Fibroblast of skin of scalp (primary cell): ENCODE measurements at regions not wholly inside any gene's neighbourhood (a gene's known extent, or its start where the extent isn't known, plus 50 kb on each side); places are given as distances from the start of the nearest gene placed in this dataset.

Experiments
- DNase-seq: peaks from one replicate; pipeline ENCODE4 v3.0.0-alpha.2; 2013

GRCh38 chr6:134482593-134483270 is 164.8 kb upstream of the SGK1 start:
- no peak for DNase-seq

DNA sequence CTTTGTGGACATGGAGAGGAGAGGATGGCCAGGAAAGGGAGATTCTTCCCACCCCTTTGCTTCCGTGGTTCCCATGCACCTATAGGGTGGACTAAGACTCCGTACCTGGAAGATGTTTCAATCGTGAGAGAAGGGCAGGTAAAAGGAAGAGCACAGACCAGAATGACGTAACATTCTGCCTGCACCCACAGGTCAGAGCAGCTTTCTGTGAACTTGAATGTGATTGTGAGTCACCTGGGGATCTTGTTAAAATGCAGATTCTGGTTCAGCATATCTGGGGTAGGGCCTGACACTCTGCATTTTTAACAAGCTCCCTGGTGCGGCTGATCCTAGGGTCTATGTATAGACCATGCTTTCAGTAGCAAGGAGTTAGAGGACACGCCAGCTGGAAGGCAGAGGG is 164.1 kb upstream of the SGK1 start:
- no peak for DNase-seq

GRCh38 chr6:134480593-134480992 is 162.7 kb upstream of the SGK1 start:
- DNase-seq = no peak

- DNase-seq = no peak
Observed at GRCh38 chr6:134478764-134479399, 161.0 kb upstream of the SGK1 start.

DNA sequence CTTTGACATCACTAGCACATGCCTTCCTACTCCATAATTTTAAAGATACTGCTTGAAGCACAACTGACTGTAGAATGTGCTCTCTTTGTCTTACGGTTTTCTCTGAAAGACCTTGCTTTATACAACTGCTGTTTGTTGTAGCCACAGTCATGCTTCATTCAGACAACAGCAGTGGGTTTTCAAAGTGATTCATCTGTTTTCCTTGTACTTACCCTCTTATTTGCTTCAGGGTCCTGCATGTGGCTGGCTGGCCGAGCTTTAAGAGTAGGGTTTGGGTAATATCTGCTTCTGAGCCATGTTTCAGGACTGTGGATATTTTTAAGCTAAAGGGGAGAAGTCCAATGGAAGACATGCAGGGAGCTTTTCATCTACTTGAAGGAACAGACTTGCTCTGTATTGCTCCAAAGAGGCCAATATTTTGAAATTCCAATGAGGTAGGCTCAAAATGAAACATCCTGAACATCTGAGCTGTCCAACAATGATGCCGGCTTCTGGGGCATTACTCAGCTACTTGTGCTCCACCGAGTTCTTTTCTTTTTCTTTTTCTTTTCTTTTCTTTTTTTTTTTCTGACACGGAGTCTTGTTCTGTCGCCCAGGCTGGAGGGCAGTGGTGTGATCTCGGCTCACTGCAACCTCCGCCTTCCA is 160.2 kb upstream of the SGK1 start:
- DNase-seq = peak; percentile 37

- no peak for DNase-seq
Observed at GRCh38 chr6:134474955-134475354, 157.0 kb upstream of the SGK1 start.

DNA sequence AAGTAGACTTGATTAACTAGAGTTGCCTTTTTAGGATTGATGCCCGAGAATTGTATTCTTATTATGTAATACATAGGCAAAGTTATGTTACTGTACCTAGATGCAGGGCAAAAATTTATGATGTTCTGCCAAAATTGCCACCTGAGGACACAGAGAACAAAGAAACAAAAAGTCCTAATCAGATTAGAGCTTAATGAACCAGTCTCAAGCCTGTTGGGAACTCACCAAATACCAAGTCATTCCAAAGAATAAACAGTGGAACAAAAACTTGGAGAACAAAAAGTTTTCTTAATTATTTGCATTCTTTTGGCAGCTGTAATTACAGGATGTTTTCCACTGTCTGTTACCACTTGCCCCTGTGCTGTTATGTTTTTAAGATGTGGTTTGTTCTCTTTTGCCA is 154.7 kb upstream of the SGK1 start:
- DNase-seq = no peak

DNA sequence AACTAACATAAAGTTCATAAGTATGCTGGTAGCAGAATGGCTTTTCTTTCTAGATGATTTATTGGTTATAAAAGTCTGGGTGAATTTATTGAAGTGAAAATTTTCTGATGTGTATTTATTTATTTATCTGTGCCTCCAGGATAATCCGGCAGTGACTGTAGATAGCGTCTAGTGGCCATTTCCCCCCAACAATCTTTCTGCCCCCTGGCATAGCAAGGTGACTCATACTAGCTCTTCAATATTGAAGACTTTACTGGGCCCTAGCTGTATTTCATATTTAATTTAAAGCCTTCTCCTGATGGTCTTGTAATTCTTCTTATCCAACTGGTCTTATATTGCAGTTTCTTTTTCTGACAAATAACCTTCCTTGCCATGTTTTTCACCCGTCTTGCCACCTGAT is 154.1 kb upstream of the SGK1 start:
- DNase-seq = no peak

DNA sequence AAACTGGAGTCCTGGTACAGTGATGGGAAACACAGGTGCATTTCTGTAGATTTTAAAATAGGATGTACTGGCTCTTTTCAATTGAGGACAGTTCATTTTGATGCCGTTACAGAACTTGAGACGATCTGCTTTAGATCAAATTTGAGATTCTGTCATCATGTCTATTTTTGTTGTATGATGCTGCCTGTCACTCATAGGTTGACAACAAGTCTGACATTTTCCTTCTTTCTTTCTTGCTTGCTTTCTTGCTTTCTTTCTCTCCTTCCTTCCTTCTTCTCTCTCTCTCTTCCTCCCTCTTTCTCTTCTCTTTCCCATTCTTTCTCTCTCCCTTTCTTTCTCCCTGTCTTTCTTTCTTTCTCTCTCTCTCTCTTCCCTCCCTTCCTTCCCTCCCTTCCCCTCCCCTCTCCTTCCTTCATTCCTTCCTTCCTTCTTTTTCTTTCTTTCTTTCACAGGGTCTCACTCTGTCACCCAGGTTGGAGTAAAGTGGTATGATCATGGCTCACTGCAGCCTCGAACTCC is 152.6 kb upstream of the SGK1 start:
- no peak for DNase-seq

DNA sequence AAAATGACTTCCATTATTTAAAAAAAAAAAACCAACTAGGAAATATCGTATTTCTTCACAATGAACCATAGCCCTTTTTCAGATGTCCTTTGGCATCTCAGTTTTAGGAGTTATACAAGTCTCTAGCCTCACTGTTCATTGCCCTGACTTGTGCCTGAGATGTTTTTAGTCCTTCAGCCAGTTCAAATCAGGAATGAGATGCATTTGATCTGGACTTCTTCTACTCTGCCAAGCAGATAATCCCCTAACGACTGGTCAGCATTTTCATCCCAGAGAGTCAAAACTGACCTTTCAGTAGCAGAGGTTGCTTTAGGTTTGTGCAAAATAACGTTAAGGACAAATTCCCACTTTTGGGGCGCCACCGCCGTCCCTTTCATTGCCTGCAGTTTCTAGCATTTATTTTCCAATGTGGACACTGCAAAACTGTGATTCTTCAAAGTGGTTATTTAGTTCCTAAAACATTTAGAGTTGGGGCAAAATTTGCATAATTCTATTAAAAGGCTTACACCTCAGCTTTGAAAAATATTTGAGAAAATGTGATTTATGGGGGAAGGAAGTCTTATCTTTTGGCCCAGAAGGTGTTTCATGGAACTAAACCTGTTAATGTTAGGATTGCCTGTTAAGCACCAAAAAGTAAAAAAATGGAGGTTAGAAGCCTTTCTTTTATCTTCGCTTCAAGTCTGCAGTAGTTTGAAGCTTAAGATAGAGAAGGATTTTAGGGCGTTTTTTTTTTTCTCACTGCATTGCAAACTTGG is 152.0 kb upstream of the SGK1 start:
- DNase-seq = no peak

DNA sequence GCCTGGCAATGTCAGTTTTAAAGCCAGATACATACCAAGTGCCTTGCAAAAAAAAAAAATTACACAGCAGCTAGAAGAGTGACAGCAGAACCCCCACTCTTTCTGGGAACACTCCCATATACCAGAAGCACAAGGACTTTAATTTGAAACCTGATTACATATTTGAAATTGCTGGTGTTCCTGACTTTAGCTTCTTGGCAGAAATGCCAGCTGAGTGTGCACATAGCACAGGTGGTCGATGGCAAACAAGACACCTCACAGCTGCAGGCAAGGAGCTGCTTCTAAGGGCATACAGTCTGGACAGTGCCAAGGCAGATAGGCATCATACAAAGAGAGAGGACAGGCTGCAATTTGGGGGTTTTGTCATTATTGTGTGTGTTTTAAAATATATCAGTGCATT is 150.7 kb upstream of the SGK1 start:
- DNase-seq = no peak

- DNase-seq = no peak
Observed at GRCh38 chr6:134467620-134468019, 149.7 kb upstream of the SGK1 start.

DNA sequence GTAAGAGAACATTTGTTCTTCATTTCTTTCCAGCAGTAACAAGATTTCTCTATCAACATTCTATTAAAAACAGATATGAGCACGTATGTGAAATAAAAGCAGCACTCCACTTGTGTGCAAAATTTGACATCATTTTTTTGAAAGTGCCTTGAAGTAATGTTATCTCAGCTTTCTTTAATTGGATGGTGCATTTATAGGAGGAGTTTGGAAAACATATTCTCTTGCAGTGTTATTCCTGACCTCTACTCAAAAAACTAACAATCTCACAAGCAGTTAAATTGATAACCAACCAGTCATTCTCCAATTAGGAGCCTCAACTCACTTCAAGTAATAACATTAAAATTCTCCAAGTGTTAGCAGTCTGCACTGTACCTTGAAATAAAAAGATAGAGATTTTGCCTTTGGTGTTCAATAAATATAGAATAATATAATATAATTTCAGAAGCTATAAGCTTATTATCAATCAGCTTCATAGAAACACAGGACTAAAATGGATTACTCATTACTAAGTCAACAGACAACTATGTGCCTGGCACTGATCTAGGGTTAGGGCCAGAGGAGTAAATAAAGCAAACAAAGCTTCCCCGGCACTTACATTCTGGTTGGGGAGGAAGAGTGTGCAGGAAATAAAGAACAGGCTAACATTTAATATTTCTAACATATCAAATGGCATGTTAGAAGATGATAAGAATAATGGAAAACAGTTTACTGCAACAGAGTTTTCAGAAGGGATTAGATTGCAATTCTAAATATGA is 149.0 kb upstream of the SGK1 start:
- DNase-seq = peak; percentile 19

DNA sequence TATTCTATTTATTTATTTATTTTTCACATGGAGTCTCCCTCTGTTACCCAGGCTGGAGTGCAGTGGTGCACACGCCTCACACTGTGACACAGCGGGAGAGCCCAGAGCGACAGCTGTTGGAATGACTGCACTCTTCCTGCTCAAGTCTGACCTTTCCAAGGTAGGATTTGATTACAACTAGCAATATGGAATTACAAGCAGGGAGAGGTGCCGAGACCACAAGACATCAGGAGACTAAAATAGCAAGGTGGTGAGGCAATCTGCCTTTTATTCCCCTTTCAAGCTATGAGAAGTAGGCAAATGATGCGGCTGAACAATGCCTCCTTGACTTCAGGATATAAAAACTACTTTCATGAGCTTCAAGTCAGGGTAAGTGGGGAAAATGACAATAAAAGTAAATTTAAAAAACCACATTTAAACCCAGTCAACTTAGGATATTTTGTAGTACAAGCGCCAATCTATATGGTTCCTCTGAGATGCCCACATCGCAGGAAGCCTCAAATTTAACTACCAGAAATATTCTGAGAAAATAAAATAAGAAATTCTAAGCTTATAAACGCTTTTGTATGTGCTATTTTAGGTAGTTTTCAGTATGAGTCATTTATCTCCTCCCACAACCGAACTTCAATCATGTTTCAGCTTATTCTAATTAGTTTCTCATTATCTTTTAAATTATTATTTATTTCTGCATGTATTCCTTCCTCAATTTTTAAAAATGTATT is 146.9 kb upstream of the SGK1 start:
- peak; percentile 57 for DNase-seq

DNA sequence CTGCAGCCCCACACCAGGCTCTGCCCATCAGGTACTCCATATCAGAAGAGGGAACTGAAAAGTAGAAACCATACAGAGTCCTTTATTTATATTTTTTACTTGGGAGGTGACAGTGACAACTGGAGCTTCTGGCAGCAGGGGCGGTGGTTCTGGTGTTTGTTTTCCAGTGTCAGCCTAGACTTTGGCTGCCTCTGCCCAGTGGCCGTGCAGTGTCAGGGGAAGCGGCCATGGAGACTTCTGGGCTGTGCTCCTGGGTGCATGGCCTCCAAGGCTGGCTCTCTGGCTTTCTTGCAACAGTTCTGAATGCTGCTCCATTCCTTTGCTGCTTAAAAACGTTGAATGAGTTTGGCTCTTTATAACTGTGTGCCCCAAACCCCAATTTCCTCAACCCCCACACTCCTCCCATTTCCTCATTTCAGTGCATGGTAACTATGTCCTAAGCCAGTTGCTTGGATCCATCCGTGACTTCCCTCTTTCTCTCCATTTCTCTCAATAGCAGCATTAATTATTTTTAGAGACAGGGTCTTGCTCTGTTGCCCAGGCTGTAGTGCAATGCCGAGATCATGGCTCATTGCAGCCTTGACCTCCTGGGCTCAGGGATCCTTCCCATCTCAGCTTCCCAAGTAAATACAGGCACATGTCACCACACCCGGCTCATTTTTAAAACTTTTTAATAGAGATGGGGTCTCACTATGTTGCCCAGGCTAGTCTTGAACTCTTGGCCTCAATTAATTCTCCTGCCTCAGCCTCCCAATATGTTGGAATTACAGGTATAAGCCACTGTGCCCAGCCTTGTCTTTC is 141.1 kb upstream of the SGK1 start:
- DNase-seq = no peak

- DNase-seq = no peak
Observed at GRCh38 chr6:134457941-134458340, 140.0 kb upstream of the SGK1 start.

GRCh38 chr6:134456226-134456625 is 138.3 kb upstream of the SGK1 start:
- no peak for DNase-seq

- no peak for DNase-seq
Observed at GRCh38 chr6:134455319-134455718, 137.4 kb upstream of the SGK1 start.

GRCh38 chr6:134454794-134455193 is 136.9 kb upstream of the SGK1 start:
- peak; percentile 78 for DNase-seq

DNA sequence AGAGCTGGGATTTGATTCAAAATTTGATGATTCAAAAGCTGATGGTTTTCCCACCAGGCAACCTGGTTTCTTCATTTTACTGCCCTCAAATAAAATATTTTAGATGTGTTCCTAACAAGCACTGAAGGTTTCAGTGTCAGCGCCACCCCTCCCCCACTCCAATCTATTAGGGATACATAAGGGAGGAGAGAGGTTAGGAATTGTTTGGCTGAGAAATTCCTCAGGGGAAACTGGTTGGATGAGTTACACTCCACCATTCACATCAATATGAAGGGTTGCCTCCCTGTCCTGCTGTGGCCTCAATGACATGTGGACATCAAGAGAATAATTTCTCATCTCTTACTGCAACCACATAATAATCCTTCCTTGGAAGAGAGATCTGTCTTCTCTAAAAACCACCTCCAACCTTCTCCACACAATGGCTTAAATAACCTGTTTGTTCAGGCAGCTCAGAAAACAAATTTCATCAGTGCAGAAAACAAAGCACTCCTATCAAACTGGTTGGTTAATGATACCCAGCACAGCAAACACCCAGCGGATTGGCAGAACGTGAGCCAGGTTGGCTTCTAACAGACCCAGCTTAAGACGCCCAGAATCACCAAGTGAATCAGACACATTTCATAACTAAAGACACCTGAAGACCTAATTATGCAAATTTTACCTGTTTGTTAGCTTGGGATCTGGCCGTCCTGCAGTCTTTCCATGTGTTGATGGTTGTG is 136.0 kb upstream of the SGK1 start:
- peak; percentile 36 for DNase-seq
